Activated CD4-positive, alpha-beta T cell treated with anti-CD3 and anti-CD28 coated beads for 48 hours (primary cell): ENCODE measurements at regions not wholly inside any gene's neighbourhood (a gene's known extent, or its start where the extent isn't known, plus 50 kb on each side); places are given as distances from the start of the nearest gene placed in this dataset.
"Not testable (repeated sequence)": the region's sequence is repeated elsewhere in the genome, so short reads cannot be mapped to it uniquely, and the experiment has no call there.

Experiments used
- DNase-seq: peaks from one replicate; pipeline ENCODE4 v3.0.0-alpha.2; 2020

GRCh38 chr1:213602796-213603486 is 384.8 kb upstream of the PROX1 start:
- no peak for DNase-seq

- DNase-seq: no peak
These were observed 383.3 kb upstream of the PROX1 start for GRCh38 chr1:213604477-213604876.

- no peak for DNase-seq
These were observed 382.0 kb upstream of the PROX1 start for GRCh38 chr1:213605732-213606131.

GRCh38 chr1:213606252-213606820 is 381.4 kb upstream of the PROX1 start:
- no peak for DNase-seq

DNA sequence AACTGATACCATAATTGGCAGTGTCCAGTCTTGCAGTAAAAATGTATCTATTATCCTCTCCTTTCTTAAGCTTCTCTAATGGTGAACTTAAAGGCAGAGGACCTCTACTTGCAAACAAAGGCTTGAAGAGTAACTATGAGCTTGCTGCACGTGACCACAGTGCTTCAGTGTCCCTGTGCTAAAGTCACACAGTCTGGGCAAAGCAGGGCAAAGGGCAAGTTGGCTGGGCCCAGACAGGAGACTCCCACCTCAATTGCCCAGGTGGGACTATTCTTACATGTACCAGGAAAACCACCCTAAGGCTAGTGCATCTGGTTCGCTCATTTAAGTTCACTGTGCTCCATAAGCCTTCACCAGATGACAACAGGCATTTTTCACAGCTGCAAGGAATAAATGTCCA is 374.2 kb upstream of the PROX1 start:
- no peak for DNase-seq

- no peak for DNase-seq
These were observed 372.4 kb upstream of the PROX1 start for GRCh38 chr1:213615226-213615916.

- DNase-seq: no peak
These were observed 370.6 kb upstream of the PROX1 start for GRCh38 chr1:213617133-213617532.

DNA sequence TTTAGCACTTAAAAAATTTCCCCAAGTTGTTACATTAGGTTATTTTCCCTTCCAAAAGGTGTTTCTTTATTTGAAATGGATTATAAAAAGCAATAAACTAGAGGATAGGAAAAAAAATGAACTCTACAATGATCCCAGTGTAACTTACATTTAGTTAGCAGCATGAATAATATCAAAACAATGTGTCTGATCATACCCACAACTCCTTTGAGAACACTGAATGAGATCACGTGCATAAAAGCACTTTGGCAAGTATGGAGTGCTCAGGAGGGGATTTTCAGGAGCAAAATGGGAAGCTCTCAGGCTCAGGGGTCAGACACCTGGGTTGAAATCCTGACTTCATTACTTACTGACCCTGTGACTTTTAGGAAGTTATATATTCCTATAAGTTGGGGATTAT is 369.7 kb upstream of the PROX1 start:
- DNase-seq: no peak

GRCh38 chr1:213619026-213619425 is 368.7 kb upstream of the PROX1 start:
- no peak for DNase-seq

GRCh38 chr1:213621077-213621476 is 366.7 kb upstream of the PROX1 start:
- no peak for DNase-seq

DNA sequence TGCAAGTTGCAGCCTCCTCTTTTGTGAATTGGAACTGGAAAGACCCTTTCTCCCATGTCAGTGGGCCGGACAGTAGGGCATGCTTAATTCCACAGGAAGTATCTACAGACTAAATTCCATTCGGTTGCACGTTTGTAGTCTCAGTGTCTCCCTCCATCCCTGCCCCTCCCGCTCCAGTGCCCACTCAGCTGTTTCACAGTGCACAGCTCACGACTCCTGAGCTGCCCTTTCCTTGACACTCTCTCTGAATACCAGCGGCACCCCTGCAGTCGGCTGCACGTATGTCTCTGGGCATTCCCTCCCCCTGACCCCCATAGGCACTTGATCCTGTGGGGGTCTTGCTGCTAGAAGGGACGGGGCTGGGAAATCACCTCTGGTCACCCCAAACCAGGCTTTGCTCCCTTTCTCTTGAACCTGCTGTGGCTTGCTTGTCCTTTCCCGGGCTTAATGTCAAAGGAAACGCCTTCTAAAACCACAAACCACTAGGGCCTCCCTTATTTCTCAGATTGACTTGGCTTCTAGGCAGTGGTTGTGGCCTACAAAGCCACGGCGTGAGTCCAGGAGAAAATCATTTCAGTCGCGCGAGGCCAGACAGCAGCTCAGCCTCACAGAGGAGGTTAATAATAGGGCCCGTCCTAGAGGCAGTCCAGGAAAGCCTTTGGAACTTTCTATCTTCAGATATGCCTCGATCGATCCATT is 365.3 kb upstream of the PROX1 start:
- peak; percentile 42 for DNase-seq

GRCh38 chr1:213623064-213623581 is 364.6 kb upstream of the PROX1 start:
- no peak for DNase-seq

DNA sequence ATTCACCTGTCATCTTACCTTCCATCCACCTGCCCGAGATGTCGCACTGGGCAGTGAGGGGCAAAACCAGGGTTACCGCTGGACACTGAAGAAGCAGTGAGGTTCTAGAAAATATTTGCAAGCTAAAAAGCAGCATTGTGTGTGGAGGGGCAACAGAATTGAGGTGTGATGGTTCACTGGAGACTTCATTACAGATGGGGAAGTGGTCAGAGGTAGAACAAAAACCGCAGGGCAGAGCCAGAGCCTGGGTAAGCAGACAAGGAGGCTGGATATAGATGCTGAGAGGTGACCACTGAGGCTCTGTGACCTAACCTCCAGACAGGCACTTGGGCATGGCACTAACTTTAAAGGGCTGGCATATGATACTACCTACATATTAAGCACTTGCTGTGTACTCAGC is 363.9 kb upstream of the PROX1 start:
- no peak for DNase-seq

DNA sequence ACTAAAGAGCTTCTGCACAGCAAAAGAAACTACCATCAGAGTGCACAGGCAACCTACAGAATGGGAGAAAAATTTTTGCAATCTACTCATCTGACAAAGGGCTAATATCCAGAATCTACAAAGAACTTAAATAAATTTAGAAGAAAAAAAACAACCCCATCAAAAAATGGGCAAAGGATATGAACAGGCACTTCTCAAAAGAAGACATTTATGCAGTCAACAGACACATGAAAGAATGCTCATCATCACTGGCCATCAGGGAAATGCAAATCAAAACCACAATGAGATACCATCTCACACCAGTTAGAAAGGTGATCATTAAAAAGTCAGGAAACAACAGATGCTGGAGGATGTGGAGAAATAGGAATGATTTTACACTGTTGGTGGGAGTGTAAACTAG is 351.0 kb upstream of the PROX1 start:
- not testable (repeated sequence) for DNase-seq

DNA sequence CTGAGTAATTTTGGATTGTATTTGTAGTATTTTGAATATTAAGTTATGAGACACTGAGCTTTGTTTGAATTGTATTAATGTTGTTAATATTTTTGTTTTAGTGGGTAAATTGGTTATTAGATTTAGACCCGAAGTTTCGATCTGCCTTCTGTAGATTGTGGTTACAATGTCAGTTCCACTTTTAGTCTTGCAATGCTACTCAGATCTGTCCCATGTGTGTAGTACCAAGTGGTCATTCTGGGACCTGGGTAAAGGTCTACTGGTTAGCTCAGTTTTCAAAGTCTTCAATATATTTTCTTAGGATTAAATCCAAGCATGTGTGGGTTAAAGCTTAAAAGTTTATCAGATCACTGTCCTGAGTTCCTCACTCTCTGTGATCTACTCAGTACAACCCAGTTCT is 346.5 kb upstream of the PROX1 start:
- DNase-seq: no peak

GRCh38 chr1:213643360-213643759 is 344.4 kb upstream of the PROX1 start:
- DNase-seq: no peak

DNA sequence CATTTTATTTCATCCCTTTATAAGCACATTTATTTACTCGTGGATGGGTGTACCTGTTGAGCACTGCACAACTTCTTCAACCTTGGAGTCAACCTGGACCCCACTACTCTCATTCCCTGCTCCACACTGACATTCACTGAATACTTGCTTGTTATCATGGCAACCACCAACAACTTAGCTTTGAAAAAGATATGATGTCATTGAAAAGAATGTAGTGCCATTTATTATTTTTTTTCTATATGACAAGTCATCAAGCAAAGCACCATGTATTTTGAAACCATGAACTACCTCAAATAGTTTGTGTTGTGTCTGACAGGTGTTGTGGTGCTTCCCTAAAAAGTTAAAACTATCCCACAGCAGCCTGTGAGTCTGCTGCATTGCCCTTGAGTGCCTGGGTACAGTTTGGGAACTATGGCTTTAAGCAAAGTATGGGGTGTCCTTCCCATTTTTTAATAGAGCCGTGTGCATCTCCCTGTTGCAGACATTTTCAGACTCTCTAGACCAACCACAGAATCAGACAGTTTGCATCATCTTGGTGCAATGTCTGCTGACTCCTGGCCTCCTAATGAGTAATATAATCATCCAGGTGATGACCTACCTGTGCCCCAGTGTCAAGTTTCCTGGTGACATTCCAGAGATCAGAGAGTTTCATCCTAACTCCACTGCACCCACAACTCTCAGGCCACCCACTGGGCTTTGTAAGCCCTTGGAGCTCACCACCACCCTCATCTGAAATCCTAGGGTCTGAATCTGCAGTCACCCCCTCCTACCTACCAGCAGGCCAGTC is 339.7 kb upstream of the PROX1 start:
- DNase-seq: no peak

GRCh38 chr1:213649373-213649772 is 338.4 kb upstream of the PROX1 start:
- no peak for DNase-seq

DNA sequence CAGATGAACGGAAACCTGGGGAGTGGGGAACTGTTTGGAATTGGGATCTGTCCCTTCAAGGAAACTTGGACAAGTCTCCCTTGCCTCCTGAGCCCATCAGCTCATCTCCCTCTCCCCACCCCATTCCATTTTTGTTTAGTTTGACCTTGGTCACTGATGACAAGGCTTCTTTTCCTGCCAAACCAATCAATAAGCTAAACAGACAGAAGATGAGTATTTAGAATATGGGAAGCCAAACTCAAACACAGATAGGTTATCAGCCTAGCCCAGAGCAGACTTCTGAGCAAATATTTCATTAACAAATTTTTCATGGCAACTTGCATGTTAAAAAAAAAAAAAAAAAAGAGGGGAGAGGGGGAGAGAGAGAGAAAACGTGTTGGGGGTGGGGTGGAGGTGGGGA is 337.2 kb upstream of the PROX1 start:
- no peak for DNase-seq

DNA sequence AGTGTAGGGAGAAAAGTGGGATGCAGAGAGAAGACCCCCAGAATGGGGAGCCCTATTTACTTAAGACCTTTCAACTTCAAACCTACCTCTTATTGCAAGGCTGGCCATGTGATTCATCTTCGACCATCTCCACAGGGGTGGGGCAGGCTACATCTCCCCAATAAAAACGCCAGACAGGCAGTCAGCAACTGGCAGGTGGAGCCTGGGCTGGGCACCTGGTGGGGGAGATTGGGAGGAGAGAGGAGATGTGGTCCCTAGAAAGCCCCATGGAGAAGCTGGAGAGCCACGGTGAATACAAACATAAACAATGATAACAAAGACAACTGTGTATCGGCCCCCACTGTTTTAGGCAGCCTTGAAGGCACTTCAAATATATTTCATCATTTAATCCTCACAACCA is 336.7 kb upstream of the PROX1 start:
- no peak for DNase-seq

GRCh38 chr1:213652109-213652508 is 335.7 kb upstream of the PROX1 start:
- no peak for DNase-seq

- no peak for DNase-seq
These were observed 331.7 kb upstream of the PROX1 start for GRCh38 chr1:213656039-213656438.

- DNase-seq: no peak
These were observed 331.3 kb upstream of the PROX1 start for GRCh38 chr1:213656503-213656902.
